WTC11 (cell line): ENCODE measurements at regions not wholly inside any gene's neighbourhood (a gene's known extent, or its start where the extent isn't known, plus 50 kb on each side); places are given as distances from the start of the nearest gene placed in this dataset.

Experiments used
- CTCF ChIP-seq: fragments of 200-600 bp; IDR thresholded peaks from 2 replicates; pipeline ENCODE4 v1.8.0; 2022; ENCODE audit warnings: antibody characterized with exemption
- ESRRA ChIP-seq: sonication (generic); formaldehyde crosslinking; IDR thresholded peaks from 2 replicates; pipeline ENCODE4 v1.8.1; 2022; ENCODE audit warnings: mild to moderate bottlenecking, missing genetic modification reagents, borderline replicate concordance

DNA sequence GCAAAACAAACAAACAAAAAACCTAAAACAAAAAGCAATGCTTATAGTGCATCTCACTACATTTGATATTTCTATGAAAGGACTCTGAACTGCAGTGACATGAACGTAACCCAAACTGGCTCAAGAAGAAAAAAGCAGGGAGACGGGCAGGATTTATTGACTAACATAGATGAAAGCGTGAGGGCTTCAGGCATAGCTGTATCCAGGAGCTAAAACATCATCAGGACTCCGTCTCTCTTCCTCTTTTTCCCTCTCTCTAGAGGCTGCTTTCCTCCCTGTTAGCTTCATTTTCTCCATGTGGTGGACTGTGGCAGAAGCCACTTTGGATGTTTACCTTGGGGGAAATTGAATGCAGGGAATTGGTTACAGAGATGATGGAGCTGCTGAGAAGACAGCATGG, 418.2 kb upstream of the PROK2 start:
- no peak for TF ChIP-seq CTCF
- no peak for TF ChIP-seq ESRRA (CRISPR knock-in tag)
